ENCODE measurements at regions not wholly inside any gene's neighbourhood (a gene's known extent, or its start where the extent isn't known, plus 50 kb on each side); places are given as distances from the start of the nearest gene placed in this dataset.

DNA sequence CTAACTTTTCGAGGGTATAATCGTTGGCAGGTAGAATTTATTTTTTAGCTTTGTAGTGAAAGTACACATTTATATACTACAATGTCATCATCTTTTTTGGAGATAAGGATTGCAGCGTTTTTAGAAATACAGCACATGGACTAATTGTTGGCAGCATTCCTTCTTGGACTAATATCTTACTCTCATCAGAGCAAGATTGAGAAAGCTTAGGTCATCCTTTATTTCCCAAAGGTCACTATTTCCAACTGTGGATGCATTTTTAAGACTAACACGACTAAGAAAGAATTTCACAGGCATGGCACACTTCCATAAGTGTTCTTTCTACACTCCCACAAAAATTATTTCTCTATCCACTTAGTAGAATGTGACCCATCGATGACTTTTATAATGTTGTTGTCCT, 732.3 kb downstream of the NCAM2 start:
- DNase-seq: no peak

DNA sequence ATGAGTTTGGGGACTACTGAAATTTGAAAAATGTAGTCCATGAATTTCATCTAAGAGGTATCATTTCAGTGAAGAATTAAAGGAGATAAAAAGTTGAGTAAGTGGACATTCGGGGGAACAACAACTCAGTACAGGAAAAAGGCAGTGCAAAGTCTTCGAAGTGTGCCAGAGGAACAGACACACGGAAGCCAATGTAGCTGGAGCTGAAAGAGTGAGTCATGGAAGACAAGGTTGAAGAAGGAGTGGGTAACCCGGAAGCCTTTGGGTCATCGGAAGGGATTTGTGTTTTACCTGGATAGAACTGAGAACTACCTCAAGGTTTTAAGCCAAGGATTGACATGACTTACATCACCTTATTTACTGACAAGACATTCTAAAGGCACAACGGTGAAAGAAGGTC, 733.4 kb downstream of the NCAM2 start:
- no peak for DNase-seq

DNA sequence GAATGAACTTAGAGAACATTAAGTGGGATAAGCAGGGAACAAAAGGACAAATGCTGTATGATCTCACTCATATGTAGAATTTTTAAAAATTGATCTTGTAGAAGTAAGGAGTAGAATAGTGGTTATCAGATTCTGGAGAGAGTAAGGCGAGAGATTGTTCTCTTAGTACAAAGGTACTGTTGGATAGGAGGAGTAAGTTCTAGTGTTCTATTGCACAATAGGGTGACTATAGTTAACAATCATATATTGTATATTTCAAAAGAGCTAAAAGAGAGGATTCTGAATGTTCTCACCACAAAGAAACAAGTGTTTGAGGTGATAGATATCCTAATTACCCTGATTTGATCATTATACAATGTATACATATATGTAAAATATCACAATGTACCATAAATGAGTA, 735.9 kb downstream of the NCAM2 start:
- DNase-seq: no peak

DNA sequence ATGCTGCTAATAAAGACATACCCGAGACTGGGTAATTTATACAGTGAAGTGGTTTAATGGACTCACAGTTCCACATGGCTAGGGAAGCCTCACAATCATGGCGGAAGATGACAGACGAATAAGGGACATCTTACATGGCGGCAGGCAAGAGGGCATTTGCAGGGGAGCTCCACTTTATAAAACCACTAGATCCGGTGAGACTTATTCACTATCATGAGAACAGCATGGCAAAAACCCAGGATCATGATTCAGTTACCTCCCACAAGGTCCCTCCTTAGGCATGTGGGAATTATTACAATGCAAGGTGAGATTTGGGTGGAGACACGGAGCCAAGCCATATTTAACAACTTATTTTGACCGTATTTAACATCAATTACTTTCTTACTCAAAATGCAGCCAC, 739.0 kb downstream of the NCAM2 start:
- DNase-seq: no peak

DNA sequence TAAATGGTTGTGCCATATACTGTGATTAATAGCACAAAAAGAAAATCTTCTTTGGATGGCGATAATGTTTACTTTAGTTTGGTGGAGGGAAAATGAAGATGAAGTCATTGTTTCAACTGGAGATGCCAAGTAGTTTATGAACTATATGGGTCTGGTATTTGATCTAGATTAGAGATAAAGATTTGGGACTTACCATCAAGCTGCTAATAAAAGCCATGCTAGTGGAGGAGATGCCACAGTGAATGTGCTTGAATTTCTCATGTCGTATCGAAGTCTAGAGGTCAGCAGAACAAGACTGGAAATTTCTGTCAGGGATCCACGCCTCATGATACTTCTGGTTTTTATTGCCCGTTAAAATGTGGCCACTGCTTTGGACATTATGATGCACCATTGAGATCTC, 742.0 kb downstream of the NCAM2 start:
- DNase-seq: no peak

DNA sequence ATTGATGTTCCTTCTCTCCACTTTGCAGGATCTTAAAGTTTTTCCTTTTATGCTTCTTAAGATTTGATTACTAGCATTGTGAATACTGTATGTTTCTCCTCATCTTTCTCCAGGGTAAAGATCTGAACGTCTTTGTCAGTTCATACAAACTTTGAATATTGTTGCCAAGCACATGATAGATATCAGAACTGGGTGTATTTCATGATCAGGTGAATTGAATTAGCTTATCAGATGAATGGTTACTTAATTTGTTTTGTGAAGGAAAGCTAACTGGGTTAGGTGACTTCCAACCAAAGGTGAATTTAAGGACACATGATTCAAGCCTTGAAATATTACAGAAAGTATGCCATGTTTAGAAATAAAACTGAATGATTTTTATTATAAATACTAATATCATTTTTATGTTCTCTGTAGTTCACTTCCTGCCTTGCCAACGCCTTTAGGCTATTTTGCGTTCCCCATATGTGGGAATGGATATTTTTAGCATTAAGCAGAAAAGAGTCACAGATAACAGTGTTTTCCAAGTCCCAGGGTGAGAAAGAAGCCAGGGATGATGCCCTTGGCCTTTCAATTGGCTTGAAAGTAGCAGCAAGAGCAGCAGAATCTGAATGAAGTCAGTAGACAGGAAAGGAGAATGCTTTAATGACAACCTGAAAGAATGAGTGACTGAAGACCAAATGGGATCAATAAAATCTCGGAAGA, 752.1 kb downstream of the NCAM2 start:
- DNase-seq: no peak

DNA sequence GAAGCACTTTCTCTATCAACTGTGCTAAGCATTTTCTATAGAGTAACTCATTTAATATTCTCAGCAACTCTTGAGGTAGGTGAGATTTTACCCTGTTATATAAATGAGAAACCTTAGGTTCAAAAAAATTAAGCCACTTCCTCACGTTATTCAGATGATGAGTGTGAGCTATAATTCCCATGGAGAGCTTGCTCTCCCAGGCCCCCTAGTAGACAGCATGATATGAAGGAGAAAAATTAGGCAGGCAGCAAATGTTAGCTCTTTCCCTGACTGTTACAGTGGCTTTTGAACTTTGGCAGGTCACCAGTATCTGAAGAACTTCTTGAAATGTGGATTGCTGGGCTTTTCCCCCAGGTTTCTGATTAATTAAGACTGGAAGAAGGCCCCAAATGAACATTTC, 753.1 kb downstream of the NCAM2 start:
- no peak for DNase-seq

DNA sequence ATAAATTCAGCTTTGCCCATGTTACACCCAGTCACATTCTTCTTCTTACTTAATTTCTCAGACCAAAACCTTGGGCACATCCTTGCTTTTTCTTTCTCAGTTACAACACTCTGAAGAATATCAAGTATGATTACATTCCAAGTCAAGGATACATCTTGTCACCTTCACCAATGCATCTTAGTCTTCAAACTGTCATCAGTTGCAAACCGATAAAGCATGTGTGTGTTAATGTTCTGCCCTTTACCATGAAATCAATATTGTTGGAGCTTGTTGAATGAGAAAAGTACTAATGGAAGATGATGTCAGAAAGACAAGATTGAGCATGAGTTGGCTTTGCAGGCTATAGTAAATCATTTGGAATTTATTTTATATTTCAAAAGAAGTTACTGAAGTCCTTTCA, 764.6 kb downstream of the NCAM2 start:
- DNase-seq: no peak

DNA sequence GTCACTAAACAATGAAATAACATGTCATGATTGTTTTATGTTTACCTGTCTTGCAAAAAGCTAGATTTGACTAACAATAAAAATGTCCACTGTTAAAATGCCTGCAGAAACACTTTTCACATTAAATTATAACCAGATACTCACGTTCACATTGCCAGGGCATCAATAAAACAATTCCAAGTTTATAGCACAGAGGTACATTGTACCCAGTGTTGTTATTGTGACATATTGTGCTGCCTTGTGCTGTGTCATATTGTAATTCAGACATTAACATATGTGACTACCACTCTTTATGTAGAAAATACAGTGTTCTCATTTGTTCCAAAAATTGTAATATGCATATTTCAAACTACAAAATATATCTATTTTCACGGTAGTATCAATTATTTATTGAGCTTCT, 766.1 kb downstream of the NCAM2 start:
- no peak for DNase-seq

DNA sequence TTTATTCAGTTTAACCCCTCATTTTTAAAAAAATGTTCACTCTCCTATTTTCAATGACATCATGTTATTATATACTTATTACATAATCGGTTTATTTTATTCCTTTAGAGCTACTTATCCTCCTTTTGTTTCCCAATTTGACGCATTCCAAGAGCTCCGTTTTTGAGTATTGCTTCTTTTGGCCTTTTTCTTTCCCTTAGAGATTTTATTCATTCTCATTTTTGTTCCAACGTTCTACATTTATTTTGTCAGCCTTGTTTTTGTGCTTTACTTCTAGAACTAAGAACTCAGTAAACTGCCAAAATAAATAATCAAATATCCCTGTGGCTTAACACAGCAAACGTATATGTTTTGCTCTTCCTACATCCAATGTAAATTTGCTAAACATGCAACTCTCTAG, 769.1 kb downstream of the NCAM2 start:
- no peak for DNase-seq

DNA sequence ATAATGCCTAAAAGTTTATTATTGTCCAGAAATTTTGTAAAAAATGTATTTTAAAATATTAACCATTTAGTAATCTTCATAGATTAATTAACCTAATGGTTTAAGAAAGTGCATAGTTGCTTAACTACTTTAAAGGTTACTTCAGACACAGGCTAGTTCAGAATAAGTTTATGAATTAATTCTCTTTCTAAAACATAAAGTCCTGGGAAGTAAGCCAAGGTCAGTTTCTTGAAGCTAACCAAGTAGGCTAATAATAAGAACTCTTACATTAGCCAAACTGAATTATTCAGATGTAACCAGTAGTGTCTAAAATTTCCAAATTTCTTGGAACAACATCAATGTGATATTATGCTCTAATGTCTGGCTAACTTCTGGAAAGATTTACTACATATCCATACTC, 790.4 kb downstream of the NCAM2 start:
- DNase-seq: no peak

DNA sequence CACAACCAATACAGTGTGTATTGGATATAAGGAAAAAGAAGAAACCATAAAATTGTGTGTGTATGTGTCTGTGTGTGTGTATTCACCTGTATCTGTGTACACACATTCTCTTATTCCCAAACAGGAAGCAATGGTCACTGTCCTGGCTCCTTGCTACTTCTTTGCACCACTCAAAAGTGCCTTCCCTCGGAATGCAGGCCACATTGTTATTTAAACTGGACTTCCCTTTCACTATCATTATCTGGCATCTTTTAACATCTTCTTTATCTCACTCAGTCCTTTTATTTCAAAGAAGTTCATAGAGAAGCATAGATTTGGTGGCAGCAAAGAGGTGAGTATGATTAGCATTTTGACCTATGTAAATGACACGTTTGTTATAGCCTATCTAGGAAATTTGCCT, 803.7 kb downstream of the NCAM2 start:
- no peak for DNase-seq

DNA sequence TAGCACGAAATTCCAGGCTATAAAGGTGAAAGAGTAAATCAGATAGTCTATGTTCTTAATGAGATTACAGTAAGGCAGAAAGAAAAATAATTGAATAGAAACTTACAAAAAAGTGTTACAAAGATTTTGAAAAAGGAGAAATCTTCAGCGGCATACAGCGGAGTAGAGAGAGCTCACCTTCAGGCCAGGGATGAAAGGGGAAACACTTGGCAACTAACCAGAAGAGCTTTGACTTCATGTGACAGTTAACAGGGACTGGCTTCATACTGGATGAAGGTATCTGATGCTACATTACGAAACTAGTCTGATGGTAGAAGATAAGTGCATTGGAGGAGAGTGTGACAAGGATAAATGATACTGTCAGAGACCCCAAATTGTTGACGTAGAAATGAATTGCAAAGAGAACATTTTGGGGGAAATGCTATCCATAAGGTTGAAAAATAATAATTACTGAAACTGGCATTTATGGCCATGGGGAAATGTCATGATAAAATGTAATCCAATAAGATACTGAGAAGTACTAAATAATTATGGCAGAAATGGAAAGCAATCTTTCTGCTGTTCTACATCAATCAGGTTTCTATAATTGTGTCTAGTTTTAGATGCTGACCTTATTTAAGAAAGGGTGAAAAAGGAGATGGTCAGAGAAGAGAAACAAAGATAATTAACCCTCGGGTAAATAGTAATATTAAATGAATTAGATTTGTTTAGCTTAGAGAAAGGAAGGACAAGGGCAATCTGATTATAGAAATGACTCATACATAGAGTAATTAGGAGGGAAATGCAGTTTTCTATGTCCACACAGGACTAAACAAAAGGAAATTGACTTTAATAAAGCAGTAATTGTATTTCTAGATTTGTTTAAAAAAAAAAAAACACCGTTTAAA, 808.7 kb downstream of the NCAM2 start:
- DNase-seq: no peak

DNA sequence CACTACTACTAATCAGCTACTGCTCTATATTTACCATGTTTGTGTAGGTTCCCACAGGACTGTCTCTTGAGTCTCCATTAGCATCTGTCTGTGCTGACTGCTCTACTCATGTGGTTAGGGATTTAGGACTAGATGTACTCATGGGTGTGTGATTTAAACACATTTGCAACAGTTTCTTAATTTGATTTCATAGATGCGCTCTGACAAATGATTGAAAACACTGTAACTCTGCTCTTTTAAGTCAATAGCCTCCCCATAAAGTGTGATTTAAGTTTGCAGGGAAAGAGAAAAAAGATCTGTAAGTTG, 809.3 kb downstream of the NCAM2 start:
- no peak for DNase-seq

DNA sequence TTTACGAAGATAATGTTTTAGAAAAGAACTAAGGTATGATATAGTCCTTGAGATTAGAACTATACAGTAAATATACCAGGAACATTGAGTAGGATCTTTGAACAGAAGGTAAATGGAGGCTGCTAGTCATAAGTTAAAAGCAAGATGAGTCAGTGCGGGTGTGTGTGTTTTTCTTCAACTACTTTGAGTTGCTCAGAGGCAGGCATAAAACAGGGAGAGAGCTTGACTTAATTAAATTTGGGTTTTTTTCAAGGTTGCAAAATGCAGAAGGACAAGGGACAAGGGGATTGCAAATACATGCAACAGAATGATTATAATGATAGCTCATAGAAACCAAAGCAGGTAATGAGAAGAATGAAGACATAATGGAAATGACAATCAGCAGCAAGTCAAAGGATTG, 815.1 kb downstream of the NCAM2 start:
- DNase-seq: no peak

DNA sequence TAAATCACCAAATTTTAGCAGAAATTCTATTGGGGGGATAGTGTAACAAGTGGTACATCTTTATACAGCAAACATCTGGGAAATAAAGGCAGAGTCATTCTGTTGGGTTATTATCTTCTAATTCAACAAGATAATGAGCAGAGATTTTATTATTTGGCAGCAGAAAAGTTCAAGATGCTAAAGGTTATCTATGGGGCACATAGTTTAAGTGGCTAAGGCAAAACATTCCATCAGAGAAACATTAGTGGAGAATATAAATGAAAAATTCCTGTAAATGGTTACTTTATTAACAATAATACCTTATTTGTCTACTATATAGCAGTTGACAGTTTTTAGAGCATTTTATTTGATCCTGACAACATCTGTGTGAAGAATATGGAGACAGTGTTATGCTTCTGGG, 815.7 kb downstream of the NCAM2 start:
- DNase-seq: no peak

DNA sequence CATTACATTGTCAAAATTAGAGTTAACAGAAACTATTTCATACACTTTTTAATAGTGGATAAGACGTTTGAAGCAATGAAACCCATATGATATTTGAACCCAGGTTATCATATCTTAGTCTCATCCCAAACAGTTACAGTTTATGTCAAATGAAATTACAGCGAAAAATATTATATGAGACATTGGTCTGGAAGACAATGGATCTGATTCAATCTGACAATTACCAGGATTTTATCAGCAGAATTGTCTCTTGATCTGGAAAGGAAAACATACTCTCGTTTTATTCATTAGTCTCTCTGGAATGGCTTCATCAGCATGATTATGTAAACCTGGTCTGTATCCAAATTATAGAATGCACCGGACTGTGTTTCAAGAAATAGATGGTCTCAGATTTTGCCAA, 818.6 kb downstream of the NCAM2 start:
- no peak for DNase-seq

DNA sequence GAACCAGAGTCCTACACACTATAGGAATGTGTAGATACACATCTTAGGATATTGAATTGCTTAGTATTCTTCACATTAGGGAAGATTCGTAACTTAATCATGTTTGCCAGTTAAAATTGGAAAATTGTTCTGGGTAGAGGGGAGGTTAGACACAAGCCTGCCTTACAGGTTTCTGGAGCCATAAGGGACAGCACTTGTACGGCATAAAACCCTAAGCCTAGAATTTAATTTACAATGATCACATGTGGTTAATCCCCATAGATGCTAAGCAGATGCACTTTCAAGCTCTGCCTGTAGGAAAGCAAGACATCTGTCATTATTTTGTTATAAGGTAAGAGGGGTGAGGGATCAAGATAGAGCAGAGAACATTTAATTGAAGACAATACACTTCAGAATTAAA, 820.7 kb downstream of the NCAM2 start:
- no peak for DNase-seq

DNA sequence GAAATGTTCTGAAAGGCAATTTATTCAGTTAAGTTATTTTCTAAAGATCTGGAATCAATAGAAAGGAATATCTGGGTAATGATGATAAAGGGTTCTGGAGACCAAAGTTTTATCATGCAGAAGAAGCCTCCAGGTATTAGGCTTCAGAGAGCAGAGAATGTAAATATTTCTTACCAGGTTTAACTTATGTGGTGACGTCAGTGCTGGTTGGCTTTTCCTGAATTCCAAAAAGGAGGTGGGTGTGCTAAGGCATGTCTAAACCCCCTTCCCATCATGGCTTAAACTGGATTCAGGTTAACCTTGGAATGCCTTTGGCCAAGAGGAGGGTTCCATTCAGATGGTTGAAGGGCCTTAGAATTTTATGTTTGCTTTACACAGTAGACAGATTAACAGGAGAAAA, 829.9 kb downstream of the NCAM2 start:
- DNase-seq: no peak

DNA sequence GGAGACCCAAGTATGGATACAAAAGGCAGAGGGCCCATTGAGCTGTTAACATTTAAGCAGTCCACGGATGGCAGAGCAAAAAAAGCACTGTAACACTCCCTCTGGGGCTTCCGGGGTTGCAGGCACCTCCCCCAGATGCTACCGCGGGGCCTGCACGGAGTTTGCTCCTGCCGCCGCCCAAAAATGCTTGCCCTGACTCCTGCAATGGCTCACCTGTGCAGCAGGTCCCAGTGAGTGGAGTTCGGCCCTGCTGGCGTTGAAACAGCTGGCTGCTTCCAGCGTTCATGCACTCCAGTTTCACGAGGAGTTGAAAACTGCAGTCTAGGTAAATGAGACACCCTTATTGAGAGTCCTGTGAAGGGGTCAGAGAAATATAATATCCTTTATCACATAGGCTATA, 832.8 kb downstream of the NCAM2 start:
- DNase-seq: no peak

DNA sequence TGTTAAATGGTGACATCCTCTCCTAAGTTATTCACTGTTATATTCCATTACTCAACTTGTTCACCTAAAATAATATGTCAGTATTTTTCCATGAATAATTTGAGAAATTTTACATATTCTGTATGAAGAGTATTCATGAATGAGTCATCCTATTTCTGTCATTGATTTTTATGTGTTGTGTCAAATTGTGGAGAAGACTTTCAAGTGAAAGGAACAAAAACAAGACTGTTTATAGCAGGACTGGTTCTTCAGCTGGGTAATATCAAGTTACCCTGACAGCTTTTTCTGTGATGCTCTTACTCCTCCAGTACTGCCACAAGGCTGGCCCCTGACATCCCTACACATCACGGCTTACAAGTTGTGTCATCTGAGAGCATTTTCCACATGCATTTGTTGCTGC, 847.7 kb downstream of the NCAM2 start:
- DNase-seq: no peak

DNA sequence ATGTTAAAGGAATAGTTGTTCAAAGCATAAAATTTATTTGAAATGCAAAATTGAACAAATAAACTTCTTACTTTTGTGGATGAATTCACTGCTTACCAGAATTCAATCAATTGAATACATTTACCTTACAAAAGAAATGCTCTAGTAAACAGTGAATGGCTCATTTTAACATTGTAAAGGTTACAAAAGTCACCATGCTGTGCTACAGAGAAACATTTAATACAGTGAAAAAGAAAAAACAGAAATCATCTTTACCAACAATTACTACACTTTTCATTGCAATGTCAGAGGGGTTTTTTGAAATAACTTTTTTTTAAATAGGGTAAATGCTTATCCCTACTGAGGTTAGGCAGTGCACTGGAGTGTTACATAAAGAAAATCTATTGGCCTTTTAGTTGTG, 853.0 kb downstream of the NCAM2 start:
- no peak for DNase-seq

DNA sequence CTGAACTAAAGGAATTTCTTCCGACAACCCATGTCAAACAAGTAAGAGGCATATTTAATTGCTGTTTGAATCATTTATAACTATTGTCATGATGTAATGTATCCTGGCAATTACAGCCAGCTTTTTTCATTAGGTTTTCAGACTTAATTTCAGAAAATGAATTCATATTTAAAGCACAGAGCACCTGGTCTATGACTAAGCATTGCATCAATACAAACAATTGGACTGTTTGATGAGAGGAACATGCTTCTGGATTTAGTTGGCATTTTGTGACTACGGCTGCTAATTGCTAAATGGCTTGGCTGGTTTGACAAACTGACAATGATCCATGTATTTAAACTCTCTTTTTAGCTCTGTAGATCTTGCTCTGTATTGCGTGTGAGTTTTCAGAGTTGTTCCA, 853.4 kb downstream of the NCAM2 start:
- no peak for DNase-seq

DNA sequence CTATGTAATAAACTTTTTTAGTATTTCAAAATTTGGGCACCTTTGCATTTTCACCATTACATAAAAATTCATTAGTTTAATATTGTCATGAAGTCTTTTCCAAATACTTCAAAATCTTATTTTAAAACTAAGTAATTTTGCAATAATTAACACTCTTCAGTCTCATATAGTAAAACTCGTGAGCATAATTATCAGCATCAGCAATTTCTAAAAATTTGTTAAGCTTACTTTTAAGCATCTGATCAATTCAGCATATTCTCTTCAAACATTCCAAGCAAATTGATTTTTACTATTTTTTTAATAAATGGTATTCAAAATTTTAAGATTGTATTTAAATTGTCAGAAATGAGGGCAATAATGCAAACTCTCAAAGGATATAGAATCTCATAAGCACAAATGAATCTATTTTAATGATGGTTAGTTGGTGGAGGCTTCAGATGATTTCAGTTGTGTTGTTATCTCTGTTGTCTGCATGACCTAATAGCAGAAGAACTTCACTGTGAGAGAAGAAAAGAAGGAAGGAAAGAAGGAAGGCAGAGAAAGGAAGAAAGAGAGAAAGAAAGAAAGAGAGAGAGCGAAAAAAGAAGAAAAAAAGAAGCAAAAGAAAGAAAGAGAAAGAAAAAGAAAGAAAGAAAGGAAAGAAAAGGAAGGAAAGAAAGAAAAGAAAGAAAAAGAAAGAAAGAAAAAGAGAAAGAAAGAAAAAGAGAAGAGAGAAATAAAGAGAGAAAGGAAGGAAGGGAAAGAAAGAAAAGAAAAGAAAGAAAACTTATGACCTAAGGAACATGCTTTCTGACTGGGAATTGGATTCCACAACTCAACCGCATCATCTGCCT, 860.5 kb downstream of the NCAM2 start:
- no peak for DNase-seq
